Breast epithelium (tissue), 3 donors: ENCODE measurements at regions not wholly inside any gene's neighbourhood (a gene's known extent, or its start where the extent isn't known, plus 50 kb on each side); places are given as distances from the start of the nearest gene placed in this dataset.

Experiments used
- CTCF ChIP-seq, 3 donors: fragments of 450-650 bp; IDR thresholded peaks; one replicate each; pipeline ENCODE4 v1.5.1; 2016 to 2017; ENCODE audit warnings: antibody characterized with exemption in 3 of 3, mild to moderate bottlenecking in 3 of 3, moderate library complexity in 3 of 3
- POLR2AphosphoS5 ChIP-seq, 3 donors: sonication (generic); formaldehyde crosslinking; IDR thresholded peaks; one replicate each; pipeline ENCODE4 v1.6.1; 2017; ENCODE audit warnings: antibody characterized with exemption in 3 of 3

GRCh38 chr16:86313631-86314030 is 196.7 kb upstream of the FOXF1 start:
- TF ChIP-seq CTCF (IDR thresholded peaks at IDR 0.05) (no peak), POLR2AphosphoS5 (IDR thresholded peaks at IDR 0.05) (no peak)
